GM06990 (cell line): ENCODE measurements at regions not wholly inside any gene's neighbourhood (a gene's known extent, or its start where the extent isn't known, plus 50 kb on each side); places are given as distances from the start of the nearest gene placed in this dataset.

ENCODE experiments used
- DNase-seq: peaks from one replicate; pipeline ENCODE4 v3.0.0-alpha.2; 2011; ENCODE audit not compliant: insufficient read length; ENCODE audit errors: extremely low read depth
- H3K27me3 ChIP-seq: replicated peaks from 2 replicates; pipeline ENCODE4 v1.6.0; 2011; ENCODE audit warnings: low read length; ENCODE audit not compliant: control insufficient read depth, insufficient read depth
- H3K36me3 ChIP-seq: 2 replicates; pipeline ENCODE4 v1.5.1; 2011; ENCODE audit warnings: low read length; ENCODE audit not compliant: control insufficient read depth, insufficient read depth
- H3K4me3 ChIP-seq: replicated peaks from 2 replicates; pipeline ENCODE4 v1.5.1; 2011; ENCODE audit warnings: low read depth, mild to moderate bottlenecking, control low read depth, low read length
- CTCF ChIP-seq: IDR thresholded peaks from 2 replicates; pipeline ENCODE4 v1.5.1; 2011; ENCODE audit warnings: low read length, control low read depth, mild to moderate bottlenecking, inconsistent platforms; ENCODE audit not compliant: insufficient read depth, poor library complexity, severe bottlenecking

DNA sequence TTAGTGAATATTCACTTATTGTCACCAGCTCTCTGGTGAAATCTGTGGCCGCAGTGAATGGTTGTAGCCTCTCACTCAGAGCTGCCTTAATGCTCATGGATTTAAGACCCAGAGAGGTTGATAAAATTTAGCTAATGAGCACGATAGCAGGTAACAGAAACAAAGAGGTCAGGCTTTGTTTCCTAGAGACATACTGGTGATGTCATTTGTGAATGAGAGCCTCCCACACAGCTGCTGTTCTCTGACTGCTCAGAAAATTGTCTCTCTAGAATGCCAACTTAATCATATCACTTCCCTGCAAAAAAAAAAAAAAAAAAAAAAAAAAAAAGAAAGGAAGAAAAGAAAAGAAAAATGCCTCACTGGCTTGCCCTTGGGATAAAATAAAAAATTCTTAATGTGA is 411.7 kb upstream of the MYT1L start:
- Histone ChIP-seq H3K36me3 (no peaks in the 10 kb centered on the region), H3K4me3 (no peak overlapping the region), H3K27me3 (no peaks in the 10 kb centered on the region; the same call in 1 of the 2 replicates)
- TF ChIP-seq CTCF: no peak
- no peak for DNase-seq

DNA sequence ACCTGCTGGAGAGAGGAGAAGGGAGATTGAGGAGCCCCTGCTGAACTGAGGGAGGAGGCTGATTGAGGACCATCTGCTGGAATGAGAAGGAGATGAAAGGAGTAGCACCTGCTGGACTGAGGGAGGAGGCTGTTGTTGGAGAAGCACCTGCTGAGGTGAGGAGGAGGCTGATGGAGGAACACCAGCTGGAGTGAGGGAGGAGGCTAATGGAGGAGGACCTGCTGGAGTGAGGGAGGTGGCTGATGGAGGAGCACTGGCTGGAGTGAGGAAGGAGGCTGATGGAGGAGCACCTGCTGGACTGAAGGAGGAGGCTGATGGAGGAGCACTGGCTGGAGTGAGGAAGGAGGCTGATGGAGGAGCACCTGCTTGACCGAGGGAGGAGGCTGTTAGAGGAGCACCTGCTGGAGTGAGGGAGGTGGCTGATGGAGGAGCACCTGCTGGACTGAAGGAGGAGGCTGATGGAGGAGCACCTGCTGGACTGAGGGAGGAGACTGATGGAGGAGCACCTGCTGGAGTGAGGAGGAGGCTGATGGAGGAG is 409.2 kb upstream of the MYT1L start:
- Histone ChIP-seq H3K36me3 (no peaks in the 10 kb centered on the region), H3K27me3 (no peaks in the 10 kb centered on the region; the same call in 1 of the 2 replicates), H3K4me3 (no peak overlapping the region)
- no peak for DNase-seq
- no peak for TF ChIP-seq CTCF

GRCh38 chr2:2739231-2739795 is 408.2 kb upstream of the MYT1L start:
- Histone ChIP-seq H3K27me3 (no peaks in the 10 kb centered on the region), H3K4me3 (no peak overlapping the region), H3K36me3 (no peaks in the 10 kb centered on the region)
- no peak for TF ChIP-seq CTCF
- DNase-seq: no peak

GRCh38 chr2:2738684-2739083 is 407.6 kb upstream of the MYT1L start:
- H3K36me3 ChIP-seq: no peaks in the 10 kb centered on the region
- DNase-seq: no peak
- no peak overlapping the region for H3K4me3 ChIP-seq
- H3K27me3 ChIP-seq: no peaks in the 10 kb centered on the region
- no peak for TF ChIP-seq CTCF

DNA sequence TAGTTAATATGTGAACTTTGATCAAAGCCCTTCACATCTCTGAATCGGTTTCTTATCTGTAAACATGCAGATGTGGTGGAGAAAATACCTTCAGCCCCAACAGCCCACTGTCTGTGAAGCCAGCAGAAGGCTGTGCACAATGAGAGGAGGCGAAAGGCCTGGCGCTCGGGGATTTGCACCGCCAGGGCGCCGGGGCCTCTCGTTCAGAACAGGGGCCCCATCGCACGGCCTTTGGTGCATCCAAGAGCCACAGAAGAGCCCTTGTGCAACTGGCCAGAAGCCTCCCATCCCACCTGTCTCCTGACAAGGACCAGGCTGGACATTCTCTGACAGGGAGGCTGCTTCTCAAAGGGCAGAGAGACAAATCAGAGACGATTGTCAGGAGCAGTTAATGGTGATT is 407.2 kb upstream of the MYT1L start:
- DNase-seq: no peak
- H3K36me3 ChIP-seq: no peaks in the 10 kb centered on the region
- H3K27me3 ChIP-seq: no peaks in the 10 kb centered on the region
- TF ChIP-seq CTCF: no peak
- no peak overlapping the region for H3K4me3 ChIP-seq

DNA sequence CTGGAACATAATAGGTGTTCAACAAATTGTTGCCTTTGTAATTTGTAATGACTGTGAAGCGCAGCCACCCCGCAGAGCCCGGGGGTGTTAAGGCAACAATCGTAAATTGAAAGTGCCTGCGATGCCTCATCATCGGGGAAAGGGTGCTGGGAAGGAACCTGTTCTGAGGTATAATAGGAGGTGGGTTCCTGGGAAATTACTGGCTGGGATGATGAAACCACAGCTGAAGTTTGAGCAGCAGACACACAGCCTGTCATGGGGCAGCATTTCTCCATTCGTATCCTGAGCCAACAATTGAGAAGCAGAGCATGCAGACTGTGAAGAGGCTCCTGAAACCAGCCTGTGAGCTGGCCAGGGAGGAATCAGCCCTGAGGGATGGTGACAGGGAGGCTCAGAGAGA is 404.0 kb upstream of the MYT1L start:
- H3K27me3 ChIP-seq: no peaks in the 10 kb centered on the region
- DNase-seq: no peak
- H3K4me3 ChIP-seq: no peak overlapping the region
- no peak for TF ChIP-seq CTCF
- H3K36me3 ChIP-seq: no peaks in the 10 kb centered on the region
